Ammon's horn (tissue), 1 donor: ENCODE measurements at regions not wholly inside any gene's neighbourhood (a gene's known extent, or its start where the extent isn't known, plus 50 kb on each side); places are given as distances from the start of the nearest gene placed in this dataset.

Experiments
- DNase-seq: peaks from one replicate; pipeline ENCODE4 v3.0.0-alpha.2; 2016; ENCODE audit warnings: low spot score

DNA sequence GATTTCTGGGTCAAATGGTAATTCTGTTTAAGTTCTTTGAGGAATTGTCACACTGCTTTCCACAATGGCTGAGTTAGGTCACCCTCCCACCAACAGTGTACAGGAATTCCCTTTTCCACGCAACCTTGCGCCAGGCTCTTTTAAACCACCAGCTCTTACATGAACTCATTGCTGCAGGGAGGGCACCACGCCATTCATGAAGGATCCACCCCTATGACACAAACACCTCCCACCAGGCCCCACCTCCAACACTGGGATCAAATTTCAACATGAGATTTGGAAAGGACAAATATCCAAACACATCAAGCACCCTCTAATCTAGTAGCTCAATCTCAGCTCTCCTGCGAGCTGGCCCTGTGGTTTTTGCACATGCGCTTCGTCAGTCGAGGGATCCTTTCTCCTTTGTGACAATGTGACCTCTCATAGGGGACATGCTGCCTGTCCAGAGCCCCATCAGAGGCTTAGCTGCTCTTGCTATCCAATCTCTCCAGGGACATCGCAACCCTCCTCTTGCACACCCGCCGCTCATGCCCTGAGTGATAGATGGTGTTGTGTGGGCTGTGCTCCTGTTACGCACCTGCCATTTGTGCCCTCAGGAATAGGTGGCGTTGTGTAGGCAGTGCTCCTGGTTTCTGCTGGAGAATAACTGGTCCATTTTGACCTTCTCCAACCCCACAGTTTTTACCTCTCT is 328.0 kb downstream of the UQCRFS1 start:
- DNase-seq, result no peak

DNA sequence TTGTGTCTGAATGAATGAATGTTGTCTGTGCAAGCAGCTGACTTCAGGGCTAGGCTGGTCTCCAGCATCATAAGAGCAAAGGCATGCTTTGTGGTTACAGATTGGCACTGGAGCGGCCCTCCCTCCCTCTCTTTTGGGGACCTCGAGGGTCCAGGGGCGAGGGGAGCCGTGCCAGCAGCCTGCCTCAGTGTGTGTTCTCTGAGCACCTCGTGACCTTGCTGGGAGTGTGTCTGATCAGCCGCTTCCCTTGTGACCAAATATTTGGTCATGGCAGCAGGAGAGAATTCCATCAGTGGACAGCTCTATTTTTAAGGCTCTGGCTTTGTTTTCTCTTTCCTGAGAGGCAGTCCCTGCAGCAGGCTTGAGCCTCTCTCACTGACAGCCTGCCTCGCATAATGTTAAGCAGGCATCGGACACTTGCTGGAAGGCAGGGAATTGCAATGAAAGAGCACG is 329.7 kb downstream of the UQCRFS1 start:
- DNase-seq, result peak; percentile 60

DNA sequence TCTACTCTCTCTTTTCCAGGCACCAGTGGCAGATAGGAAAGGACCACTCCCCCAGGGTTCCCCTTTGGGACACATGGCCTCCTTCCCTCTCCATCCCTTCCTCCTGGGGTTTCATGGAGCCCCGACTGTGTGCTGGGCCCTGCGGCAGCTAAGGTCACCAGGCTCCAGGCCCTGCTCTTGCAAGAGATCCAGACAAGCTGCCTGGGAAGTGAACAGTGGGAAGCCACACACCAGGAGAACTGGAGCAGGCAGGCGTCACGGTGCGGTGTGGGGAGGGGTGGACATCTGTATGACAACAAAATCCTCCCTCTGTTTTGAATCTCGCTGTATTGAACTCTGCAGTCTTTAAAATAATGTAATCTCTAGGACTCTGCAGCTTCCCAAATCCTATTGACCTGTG is 330.1 kb downstream of the UQCRFS1 start:
- DNase-seq, result peak; percentile 17

DNA sequence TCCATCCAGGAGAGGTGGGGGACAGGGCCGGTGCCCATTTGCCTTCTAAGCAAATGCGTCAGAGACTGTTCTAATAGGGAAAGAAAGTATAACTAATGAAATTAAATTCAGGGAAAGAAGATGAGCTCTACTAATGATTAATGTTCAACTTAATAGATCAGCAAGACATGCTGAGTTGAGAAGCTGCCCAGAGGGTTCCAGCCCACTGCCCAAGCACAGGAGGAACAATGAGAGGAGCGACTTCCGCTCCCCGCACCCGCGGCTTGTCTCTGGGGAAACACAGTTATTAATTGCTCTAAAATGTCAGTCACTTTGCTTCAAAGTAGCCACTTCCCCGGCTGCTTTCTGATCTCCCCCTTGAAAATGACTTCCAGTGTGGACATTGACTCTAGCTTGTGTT is 331.3 kb downstream of the UQCRFS1 start:
- no peak for DNase-seq

DNA sequence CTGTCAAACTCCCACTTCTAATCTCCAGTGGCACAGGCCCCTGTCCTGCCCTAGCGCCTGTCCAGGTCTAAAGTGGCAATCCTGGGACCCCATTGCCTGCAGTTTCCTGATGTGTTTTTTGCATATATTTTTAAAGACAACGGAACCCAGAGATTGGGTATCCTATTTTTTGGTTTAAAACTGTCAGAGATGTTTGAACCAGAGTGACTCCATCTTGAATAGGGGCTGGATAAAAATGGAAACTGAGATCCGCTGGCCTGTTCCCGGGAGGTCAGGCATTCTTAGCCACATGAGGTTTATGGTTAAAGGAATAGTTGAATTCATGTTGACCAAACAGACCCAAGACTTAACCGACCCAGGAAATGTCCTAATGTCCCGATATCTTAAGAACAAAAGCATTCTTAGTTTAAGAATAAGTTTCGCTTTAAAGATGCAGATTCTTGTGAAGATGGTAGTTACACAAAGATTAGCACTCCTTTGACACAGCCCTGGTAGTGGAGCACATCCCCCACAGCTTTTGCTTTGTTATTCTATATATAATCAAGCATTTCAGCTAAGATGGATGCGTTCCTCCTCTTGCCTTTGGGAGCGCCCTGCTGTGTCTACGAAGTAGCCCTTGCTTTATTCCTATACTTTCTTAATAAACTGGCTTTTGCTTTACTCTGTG is 332.1 kb downstream of the UQCRFS1 start:
- DNase-seq, result no peak

DNA sequence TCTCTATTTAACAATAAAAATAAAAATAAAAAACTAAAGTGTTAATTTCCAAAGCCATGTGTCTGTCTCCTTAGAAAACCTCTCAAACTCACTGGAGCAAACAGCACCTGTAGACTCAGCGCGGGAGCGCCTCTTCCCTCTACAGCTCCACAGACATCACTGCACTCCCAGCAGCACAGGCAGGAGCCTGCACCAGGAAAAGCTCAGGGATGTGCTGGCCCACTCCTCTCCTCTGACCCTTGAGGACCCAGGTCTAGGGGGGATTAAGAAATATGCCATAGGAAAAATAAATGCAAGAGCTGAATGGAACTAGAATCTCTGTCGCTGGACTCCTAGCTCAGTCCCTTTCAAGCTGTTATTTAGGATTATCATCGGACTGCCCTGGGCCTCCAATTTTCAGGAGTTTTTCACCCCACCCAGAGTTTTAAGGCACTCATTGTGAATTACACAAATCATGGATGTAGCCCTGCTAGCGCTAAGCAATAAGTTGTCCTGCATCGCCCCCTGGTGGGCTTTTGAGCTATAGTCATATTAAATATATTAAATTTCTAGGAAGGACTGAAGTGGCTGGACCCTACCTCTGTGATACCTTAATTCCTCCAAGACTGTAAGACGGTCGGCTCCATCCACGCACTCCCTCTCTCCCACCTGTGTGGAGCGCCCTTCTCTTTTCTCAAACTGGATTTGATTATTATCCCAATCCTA is 333.9 kb downstream of the UQCRFS1 start:
- DNase-seq, result peak; percentile 88

DNA sequence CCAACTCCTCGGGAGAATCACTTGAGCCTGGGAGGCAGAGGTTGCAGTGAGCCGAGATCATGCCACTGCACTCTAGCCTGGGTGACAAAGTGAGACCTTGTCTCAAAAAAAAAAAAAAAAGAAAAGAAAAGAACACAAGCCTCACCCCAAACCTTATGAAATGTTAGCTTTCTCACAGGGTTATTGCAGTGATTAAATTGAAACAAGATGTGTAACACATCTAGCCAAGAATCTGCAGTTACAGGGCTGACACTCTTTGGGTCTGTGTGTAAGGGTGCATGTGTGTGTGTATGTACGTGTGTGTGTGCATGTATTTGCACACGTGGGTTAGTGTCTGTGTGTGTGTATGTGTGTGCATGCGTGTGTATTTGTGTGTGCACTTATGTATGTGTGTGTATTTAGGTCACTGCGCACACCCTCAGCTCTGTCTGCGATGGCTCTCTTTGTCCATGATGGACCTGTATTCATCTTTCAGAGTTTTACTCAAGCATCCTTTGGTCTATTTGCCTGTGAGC is 336.3 kb downstream of the UQCRFS1 start:
- no peak for DNase-seq

DNA sequence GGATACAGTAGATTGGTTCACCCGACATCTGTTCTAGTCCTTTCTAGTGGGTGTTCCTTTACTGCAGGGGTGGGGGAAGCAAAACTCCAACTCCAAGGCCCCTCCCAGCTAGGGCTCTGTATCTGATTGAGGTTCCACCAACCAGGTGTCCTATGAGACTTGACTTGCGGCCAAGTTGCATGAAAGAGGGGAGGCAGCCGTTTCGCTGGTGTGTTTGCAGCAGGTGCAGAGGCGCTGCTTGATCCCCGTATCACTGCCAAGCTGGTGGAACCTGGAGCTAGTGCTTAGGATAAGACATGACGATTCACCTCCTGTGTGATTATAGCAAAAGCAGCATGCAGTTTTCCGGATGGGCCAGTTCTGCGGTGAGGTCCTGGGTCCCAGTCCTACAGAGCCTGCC is 338.2 kb downstream of the UQCRFS1 start:
- no peak for DNase-seq

DNA sequence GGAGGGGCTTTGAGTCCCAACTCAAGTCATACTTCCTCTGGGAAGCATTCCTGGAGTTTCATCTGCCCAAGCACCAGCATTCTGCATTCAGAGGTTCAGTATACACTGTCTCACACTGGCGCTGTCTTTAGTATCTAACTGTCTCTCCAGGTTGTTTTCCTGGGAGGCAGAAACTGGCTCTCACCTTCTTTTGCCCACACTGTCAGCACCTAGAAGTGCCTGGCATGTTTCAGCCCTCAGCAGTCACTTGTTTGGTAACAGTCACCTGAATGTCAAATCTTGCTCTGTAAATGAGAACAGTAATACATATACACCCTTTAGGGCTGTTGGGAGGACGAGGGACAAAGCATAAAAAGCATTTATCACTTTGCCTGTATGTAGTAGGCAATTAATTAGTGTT is 339.6 kb downstream of the UQCRFS1 start:
- DNase-seq, result no peak

DNA sequence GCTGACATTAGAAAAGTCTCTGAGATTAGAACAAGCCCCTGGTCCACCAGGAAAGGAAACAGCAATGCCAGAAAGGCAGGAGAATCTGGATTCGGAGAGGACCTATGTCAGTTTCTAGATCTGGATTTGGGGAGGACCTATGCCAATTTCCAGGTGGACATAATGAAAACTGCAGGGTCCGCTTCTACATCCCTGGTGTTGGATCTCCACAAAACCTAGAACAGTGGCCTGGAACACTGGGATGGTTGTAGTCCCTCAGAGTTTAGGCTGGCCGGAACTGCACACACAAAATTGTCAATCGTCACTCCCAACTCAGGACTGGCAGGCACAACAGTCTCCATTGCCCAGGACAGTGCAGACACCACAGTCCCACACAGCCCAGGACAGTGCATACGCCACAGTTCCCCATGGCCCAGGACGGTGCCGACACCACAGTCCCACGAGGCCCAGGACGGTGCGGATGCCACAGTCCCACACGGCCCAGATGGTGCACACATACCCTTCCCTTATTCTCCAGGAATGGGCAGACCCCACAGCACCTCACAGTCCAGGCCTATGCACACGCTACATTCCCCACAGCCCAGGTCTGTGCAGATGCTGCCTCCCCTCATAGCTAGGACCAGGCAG is 341.7 kb downstream of the UQCRFS1 start:
- DNase-seq, result no peak

DNA sequence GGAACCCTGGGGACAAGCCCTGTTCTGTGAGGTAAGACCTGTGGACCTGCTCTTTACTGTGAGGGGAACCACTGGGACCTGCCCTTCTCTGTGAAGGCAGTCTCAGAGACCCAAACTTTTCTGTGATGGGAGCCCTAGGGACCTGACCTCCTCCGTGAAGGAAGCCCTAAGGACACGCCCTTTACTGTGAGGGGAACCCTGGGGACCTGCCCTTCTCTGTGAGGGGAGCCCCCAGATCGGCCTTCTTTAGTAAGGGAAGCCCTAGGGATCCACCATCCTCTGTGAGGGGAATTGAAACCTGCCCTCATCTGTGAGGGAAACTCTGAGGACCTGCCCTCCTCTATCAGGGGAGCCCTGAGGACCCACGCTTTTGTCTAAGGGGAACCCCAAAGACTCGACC is 343.5 kb downstream of the UQCRFS1 start:
- no peak for DNase-seq

DNA sequence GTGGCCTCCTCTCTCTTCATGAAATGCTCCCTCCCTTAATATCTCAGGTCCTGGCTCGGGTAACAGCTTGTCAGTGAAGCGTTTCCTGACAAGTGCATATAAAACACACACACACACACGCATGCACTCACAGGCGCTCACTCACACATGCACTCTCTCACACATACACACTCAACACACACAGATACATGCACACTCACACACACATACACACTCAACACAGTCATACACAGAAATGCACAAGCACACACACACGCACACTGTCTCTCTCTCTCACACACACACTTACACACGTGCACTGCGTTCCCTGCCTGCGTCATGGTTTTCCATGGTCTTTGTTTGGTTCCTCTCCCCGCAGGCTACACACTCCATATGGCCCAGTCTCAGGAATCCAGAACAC is 344.1 kb downstream of the UQCRFS1 start:
- no peak for DNase-seq

DNA sequence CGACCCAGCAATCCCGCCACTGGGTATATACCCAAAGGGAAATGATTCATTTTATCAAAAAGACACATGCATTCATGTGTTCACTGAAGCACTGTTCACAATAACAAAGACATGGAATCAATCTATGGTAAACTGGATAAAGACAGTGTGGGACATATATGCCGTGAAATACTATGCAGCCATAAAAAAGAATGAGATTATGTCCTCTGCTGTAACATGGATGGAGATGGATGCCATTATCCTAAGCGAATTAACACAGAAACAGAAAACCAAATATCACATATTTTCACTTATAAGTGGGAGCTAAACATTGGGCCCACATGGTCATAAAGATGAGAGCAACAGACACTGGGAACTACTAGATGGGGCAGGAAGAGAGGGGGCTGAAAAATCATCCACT is 345.0 kb downstream of the UQCRFS1 start:
- DNase-seq, result no peak

DNA sequence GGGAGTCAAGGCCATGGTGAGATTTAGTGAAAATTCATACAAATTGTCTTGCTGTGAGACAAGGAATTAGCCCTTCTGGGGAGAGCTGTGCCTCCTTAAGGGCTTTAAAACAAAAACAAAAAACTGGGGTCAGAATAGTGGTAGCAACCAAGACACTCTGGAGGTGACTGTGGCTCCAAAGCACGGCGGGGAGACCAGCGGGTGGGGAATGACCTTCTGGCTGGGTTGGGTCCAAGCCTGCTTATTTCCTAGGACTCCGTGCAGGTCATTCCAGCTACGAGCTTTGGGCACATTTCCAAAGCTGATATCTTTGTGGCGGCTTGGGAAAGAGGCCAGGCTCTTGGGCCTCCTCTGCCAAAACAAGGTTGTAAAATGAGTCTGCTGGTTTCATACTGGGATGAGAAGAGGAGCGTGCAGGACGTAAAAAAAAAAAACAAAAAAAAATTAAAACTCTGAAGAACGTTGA is 348.3 kb downstream of the UQCRFS1 start:
- DNase-seq, result no peak

DNA sequence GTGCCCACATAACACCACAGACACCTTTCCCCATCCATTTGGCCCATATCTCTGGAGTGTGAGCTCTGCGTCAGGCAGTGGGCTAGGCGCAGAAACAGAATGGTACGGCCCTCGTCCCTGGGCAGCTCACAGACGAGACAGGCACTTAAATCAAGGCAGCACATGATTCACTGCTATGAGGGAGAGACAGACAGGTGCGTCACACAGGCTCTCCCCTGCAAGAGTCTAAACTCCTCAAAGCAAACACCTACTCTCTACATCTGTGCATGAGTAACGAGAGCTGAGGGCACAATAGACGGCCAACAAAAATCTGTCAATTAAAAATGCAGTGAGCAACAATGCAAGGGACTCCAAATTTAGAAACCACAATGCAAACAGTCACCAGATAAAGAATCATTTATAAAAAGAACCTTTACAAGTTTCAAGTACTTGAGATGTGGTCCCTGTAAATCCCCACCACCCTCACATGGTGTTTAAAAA is 348.9 kb downstream of the UQCRFS1 start:
- peak; percentile 29 for DNase-seq

DNA sequence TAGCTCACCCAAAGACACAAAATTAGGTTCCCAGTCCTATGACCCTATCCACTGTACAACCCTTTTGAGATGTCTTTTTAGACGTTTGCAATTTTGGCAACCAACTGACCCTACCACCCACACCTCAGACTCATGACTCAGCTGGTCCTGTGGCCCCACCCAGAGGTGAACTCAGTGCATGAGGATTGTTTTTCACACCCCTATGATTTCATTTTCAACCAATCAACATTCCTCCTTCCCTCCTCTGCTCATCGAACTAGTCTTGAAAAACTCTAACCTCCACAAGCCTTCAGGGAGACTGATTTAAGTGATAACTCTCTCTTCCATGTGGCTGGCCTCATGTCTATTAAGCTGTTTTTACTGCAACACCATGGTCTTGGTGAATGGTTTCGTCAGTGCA is 350.7 kb downstream of the UQCRFS1 start:
- DNase-seq, result no peak

DNA sequence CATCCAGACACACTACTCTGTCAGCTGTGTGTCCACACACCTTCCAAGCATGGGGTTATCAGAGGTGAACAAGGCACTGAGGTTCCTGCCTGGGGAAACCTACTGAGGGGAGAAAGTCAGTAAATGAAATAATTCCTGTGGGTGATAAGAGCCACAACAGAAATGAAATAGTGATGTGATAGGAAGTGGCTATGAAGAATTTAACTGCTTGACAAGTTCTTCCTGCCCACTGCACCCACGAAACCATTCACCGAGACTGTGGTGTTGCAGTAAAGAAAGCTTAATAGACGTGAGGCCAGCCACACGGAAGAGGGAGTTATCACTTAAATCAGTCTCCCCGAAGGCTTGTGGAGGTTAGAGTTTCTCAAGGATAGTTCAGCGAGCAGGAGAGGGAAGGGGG is 353.1 kb downstream of the UQCRFS1 start:
- DNase-seq, result no peak

DNA sequence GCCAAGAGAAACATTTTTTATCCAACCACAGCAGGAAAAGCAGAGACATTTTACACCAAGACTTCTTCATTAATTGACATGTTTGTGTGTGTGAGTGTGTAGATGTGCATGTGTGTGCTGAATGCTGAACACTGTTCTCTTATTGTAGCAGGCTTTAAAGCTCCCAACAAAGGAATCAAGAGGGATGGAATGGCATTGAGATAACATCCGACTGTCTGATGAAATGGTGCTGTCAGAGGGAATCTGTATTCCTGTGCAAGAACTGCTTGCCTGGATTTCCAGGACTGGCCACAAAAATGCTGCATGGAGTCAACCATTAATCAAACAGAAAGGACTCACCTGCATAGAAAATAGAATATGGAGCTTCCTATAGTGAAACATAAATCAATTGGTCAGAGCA is 354.0 kb downstream of the UQCRFS1 start:
- no peak for DNase-seq

DNA sequence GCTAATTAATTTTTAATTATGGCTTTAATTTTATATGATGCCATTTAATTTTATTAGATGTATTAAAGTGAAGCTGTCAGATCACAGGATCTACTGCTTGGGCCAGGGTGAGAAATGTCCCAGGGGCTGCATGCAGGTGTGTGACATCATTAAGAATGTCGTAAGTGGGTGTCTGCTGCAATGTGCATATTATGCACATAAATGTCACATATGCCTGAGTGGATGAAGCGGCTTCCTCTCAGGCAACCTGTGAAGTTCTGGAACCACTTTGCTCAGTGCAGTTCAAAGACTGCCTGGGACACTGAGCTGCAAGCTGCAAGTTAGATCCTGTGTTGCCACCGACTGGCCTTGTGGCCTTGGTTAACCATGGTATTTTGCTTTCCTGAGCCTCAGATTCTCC is 355.0 kb downstream of the UQCRFS1 start:
- no peak for DNase-seq

DNA sequence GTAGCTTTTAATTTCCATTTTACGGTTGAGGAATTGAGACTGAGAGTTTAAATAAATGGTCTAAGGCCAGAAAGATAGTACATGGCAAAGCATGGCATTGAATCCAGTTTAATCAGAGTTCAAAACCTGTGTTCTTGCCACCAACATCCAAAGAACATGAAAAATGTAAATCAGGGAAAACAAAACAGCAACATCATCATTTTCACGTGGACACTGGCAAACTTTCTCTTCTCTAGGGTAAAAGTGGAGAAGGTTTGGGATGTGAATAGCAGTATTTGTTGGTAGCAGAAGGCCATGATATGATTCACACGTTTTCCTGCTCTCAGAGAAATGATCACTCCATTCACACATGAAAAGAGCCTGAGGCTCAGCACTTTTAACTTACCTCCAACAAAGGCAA is 357.7 kb downstream of the UQCRFS1 start:
- DNase-seq, result no peak

DNA sequence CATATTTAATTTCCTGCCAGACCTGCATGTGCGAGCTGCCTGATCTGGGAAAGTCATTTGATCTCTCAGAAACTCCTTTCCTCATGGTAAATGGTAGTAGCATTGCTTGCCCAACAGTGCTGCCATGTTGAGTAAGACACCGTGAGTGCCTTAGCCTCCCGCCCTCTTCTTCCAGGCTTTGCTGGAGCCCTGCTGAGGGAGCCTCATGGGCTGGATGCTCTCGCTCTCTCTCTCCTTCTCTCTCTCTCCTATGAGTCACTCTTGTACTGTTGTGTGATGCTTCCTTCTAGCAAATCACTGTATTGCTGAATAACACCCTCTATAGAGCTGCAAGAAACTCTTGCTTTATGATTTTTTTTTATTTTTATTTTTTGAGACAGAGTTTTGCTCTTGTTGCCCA is 365.5 kb downstream of the UQCRFS1 start:
- no peak for DNase-seq

DNA sequence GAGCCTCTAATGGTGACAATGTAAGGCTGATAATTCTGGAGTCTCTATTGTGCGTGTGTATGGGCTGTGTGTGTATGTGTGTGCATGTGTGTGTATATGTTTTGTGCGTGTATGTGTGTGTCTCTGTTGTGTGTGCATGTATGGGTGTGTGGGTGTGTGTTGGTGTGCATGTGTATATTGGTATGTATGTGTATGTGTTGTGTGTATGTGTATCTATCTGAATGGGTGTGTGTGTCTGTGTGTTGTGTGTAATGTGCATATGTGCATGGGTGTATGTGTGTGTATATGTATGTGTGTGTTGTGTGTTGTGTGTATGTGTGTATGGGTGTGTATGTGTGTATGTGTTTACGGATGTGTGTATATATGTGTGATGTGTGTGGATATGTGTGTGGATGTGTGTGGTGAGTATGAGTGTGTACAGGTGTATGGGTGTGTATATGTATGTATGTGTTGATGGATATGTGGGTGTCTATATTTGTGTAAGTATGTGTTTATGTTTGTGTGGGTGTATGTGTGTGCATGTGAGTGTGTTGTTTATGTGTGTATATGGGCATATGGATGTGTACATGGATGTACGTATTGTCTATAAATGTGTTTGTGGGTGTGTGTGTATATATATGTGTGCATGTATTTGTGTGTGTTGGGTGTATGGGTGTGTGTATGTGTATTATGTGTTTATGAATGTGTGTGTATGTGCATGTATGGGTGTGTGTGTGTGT is 366.7 kb downstream of the UQCRFS1 start:
- no peak for DNase-seq
